RWPE2 (cell line): ENCODE measurements at regions not wholly inside any gene's neighbourhood (a gene's known extent, or its start where the extent isn't known, plus 50 kb on each side); places are given as distances from the start of the nearest gene placed in this dataset.

Source experiments
- ATAC-seq: fragments of 200-7000 bp; cut with Tn5 transposase; 3 replicates; pipeline ENCODE4 v1.9.1; 2021; ENCODE audit warnings: low read depth
- DNase-seq: peaks from one replicate; pipeline ENCODE4 v3.0.0-alpha.2; 2020; ENCODE audit warnings: low spot score
- H3K27ac ChIP-seq: fragments of 450-650 bp; 2 replicates; pipeline ENCODE4 v1.5.1; 2017; ENCODE audit warnings: mild to moderate bottlenecking; ENCODE audit not compliant: poor library complexity, severe bottlenecking
- H3K27me3 ChIP-seq: fragments of 250-450 bp; sonication (Bioruptor Pico); 2 replicates; pipeline ENCODE4 v1.5.1; 2021; ENCODE audit warnings: mild to moderate bottlenecking, moderate library complexity; ENCODE audit not compliant: insufficient read depth, poor library complexity, severe bottlenecking
- H3K36me3 ChIP-seq: fragments of 250-450 bp; sonication (Bioruptor Pico); 2 replicates; pipeline ENCODE4 v1.5.1; 2020; ENCODE audit warnings: low read depth, mild to moderate bottlenecking, moderate library complexity
- H3K4me1 ChIP-seq: fragments of 250-450 bp; sonication (Bioruptor Pico); 2 replicates; pipeline ENCODE4 v1.5.1; 2021; ENCODE audit warnings: mild to moderate bottlenecking, moderate library complexity; ENCODE audit not compliant: insufficient read depth, poor library complexity, severe bottlenecking
- H3K4me3 ChIP-seq: fragments of 250-450 bp; sonication (Bioruptor Pico); 2 replicates; pipeline ENCODE4 v1.5.1; 2021; ENCODE audit warnings: mild to moderate bottlenecking, moderate library complexity; ENCODE audit not compliant: severe bottlenecking
- H3K9me3 ChIP-seq: fragments of 250-450 bp; sonication (Bioruptor Pico); 2 replicates; pipeline ENCODE4 v1.5.1; 2021; ENCODE audit warnings: mild to moderate bottlenecking, moderate library complexity; ENCODE audit not compliant: severe bottlenecking
- CTCF ChIP-seq: fragments of 450-650 bp; IDR thresholded peaks from one replicate; pipeline ENCODE4 v1.5.1; 2017; ENCODE audit warnings: mild to moderate bottlenecking, moderate library complexity; ENCODE audit not compliant: poor library complexity, severe bottlenecking

DNA sequence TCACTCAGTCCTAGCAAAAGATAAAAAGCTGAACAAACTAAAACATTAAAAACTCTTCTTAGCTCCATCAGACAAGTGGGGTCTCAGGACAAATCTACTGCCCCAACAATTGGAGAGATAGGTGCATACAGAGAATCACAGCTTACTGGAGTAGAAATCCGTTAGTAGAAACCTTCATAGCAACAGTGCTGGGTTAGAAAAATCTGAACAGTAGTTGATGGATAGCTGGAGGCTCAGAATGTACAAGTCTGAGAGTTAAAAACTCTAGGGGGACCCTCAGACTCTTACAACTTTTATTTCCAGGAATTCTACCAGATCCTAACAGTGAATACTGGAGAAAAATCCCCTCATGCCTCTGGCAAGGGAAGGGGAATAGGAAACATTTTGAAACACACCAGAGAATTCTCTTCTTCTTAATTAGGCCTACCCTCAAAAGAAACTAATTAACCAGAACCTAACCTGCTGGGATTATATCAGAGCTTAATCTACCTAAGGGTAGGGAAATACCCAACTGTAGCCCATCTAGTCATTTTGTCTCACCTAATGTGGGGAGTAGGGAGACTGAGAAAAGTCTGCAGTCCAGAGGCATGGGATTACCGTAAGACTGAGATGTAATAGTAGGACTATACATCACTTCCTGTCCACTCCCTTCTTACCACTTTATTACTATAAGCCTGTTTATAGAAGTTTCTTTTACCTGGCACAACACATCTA is 165.0 kb upstream of the CTSO start:
- no peak overlapping the region for H3K27ac ChIP-seq
- no peak for TF ChIP-seq CTCF
- no peak for ATAC-seq

DNA sequence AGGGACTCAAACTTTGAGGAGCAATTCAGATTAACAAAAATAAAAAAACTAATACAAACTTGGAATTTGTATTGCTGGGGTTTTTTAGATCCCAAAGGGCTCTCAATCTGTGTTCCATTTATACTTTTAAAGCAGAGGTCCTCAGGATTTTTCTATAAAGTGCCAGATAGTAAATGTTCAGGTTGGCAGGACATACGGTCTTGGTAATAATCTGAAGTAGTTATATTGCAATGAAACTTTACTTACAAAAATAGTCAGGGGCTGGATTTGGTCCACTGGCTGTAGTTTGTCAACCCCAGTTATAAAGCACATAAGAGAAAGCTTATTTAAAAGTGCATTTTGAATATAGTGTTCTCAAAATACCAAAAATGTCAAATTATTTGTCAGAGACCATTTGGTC is 164.1 kb upstream of the CTSO start:
- Histone ChIP-seq H3K9me3 (no peaks in the 10 kb centered on the region), H3K27ac (no peak overlapping the region), H3K36me3 (no peaks in the 10 kb centered on the region), H3K4me1 (peaks cover 7% of the 10 kb centered on the region), H3K27me3 (no peaks in the 10 kb centered on the region), H3K4me3 (no peak overlapping the region)
- TF ChIP-seq CTCF: no peak
- no peak for DNase-seq
- ATAC-seq: no peak

More for the DNA sequence above, 165.0 kb upstream of the CTSO start:
- DNase-seq: no peak
- Histone ChIP-seq H3K27me3 (no peaks in the 10 kb centered on the region), H3K4me3 (no peak overlapping the region), H3K36me3 (no peaks in the 10 kb centered on the region), H3K4me1 (peaks cover 7% of the 10 kb centered on the region), H3K9me3 (no peaks in the 10 kb centered on the region)

DNA sequence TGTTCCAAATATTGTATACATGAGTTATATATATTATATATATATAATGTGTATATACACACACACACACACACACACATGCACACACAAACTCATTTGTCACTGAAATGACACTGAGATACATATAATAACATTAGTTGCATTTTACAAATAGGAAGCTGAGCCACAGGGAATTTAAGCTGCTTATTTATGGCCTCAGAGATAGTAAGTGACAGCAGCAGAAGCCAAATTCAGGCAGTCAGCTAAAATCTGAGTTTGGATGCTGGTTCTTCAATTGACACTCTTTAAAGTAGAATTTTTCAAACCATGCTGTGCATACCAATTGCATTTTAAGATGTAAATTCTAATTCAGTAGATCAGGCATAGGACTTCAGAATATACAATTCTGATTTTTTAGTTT is 163.3 kb upstream of the CTSO start:
- Histone ChIP-seq H3K27me3 (no peaks in the 10 kb centered on the region), H3K27ac (no peak overlapping the region), H3K4me3 (no peak overlapping the region), H3K36me3 (no peaks in the 10 kb centered on the region), H3K9me3 (no peaks in the 10 kb centered on the region), H3K4me1 (peaks cover 7% of the 10 kb centered on the region)
- no peak for TF ChIP-seq CTCF
- no peak for DNase-seq
- ATAC-seq: no peak

DNA sequence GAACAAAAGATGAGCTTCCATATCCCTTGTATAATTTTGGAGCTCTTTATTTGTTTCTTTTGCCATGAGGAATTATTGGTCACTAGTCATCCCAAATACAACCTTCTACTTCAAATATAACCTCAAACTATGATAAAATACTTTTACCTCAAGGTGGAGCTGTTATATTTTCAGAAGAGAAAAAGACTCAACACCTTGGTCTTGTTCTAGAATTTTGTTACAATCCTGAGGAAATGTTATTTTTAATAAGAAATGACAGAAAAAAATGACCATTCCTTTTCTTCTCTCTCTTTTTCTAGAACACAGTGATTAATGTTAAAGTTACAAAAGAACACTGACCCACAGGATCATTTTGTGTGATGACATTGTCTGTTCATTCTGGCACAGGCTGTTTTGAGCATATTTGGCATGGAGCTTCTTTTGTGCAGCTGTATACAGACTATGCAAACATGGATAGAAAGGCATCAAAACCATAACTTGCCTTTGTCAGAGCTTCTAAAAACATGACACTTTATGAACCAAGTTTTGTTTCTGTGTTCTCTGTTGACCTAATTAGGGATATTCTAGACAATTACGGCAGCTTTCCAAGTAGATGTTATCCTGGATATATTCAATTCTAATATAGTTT is 159.6 kb upstream of the CTSO start:
- Histone ChIP-seq H3K27me3 (no peaks in the 10 kb centered on the region), H3K4me3 (no peak overlapping the region), H3K9me3 (no peaks in the 10 kb centered on the region), H3K4me1 (peaks cover 29% of the 10 kb centered on the region), H3K36me3 (no peaks in the 10 kb centered on the region), H3K27ac (no peak overlapping the region)
- ATAC-seq: no peak
- no peak for DNase-seq
- TF ChIP-seq CTCF: peak; percentile 64

GRCh38 chr4:156111686-156112085 is 158.0 kb upstream of the CTSO start:
- no peak for TF ChIP-seq CTCF
- Histone ChIP-seq H3K4me1 (peaks cover 29% of the 10 kb centered on the region), H3K27ac (peak overlapping the region; percentile 74), H3K27me3 (no peaks in the 10 kb centered on the region), H3K4me3 (no peak overlapping the region), H3K9me3 (no peaks in the 10 kb centered on the region), H3K36me3 (no peaks in the 10 kb centered on the region)
- ATAC-seq (no peak), DNase-seq (no peak)
